ENCODE measurements at regions not wholly inside any gene's neighbourhood (a gene's known extent, or its start where the extent isn't known, plus 50 kb on each side); places are given as distances from the start of the nearest gene placed in this dataset.

- no peak for DNase-seq
Observed at GRCh38 chr7:42987648-42988214, 55.6 kb downstream of the MRPL32 start.

GRCh38 chr7:42991024-42991423 is 58.8 kb downstream of the MRPL32 start:
- no peak for DNase-seq

GRCh38 chr7:42991913-42992591 is 59.9 kb downstream of the MRPL32 start:
- no peak for DNase-seq

- DNase-seq, result no peak
Observed at GRCh38 chr7:42993038-42993437, 60.9 kb downstream of the MRPL32 start.

GRCh38 chr7:42994096-42994495 is 61.9 kb downstream of the MRPL32 start:
- no peak for DNase-seq

GRCh38 chr7:42997611-42998010 is 65.4 kb downstream of the MRPL32 start:
- DNase-seq, result no peak

GRCh38 chr7:43004082-43004481 is 71.9 kb downstream of the MRPL32 start:
- no peak for DNase-seq

- no peak for DNase-seq
Observed at GRCh38 chr7:43006008-43006407, 73.8 kb downstream of the MRPL32 start.

- DNase-seq, result no peak
Observed at GRCh38 chr7:43010061-43010460, 77.9 kb downstream of the MRPL32 start.

- no peak for DNase-seq
Observed at GRCh38 chr7:43011879-43012278, 79.7 kb downstream of the MRPL32 start.

- DNase-seq, result no peak
Observed at GRCh38 chr7:43014406-43014805, 82.2 kb downstream of the MRPL32 start.

GRCh38 chr7:43015301-43015700 is 83.1 kb downstream of the MRPL32 start:
- DNase-seq, result no peak

GRCh38 chr7:43018446-43018845 is 86.3 kb downstream of the MRPL32 start:
- no peak for DNase-seq

GRCh38 chr7:43021431-43021830 is 89.3 kb downstream of the MRPL32 start:
- no peak for DNase-seq

GRCh38 chr7:43022008-43022407 is 89.8 kb downstream of the MRPL32 start:
- no peak for DNase-seq

GRCh38 chr7:43033369-43033768 is 79.1 kb upstream of the HECW1 start:
- no peak for DNase-seq

GRCh38 chr7:43034535-43035002 is 77.9 kb upstream of the HECW1 start:
- DNase-seq, result no peak

- DNase-seq, result no peak
Observed at GRCh38 chr7:43037531-43037930, 74.9 kb upstream of the HECW1 start.

GRCh38 chr7:43038254-43038653 is 74.2 kb upstream of the HECW1 start:
- no peak for DNase-seq

GRCh38 chr7:43039346-43039745 is 73.1 kb upstream of the HECW1 start:
- peak in 1 of 2 experiments; percentile 3 for DNase-seq

- DNase-seq, result no peak
Observed at GRCh38 chr7:43040461-43040860, 72.0 kb upstream of the HECW1 start.

GRCh38 chr7:43041105-43041504 is 71.3 kb upstream of the HECW1 start:
- DNase-seq, result no peak

- no peak for DNase-seq
Observed at GRCh38 chr7:43041724-43042123, 70.7 kb upstream of the HECW1 start.

GRCh38 chr7:43042302-43042701 is 70.1 kb upstream of the HECW1 start:
- DNase-seq, result no peak

- no peak for DNase-seq
Observed at GRCh38 chr7:43044511-43044910, 67.9 kb upstream of the HECW1 start.
